ENCODE measurements at regions not wholly inside any gene's neighbourhood (a gene's known extent, or its start where the extent isn't known, plus 50 kb on each side); places are given as distances from the start of the nearest gene placed in this dataset.

- H3K4me3 ChIP-seq (ENCODE audit: control insufficient read depth, low read depth, low read length) = no peak overlapping the region
- TF ChIP-seq, protein P1, sequence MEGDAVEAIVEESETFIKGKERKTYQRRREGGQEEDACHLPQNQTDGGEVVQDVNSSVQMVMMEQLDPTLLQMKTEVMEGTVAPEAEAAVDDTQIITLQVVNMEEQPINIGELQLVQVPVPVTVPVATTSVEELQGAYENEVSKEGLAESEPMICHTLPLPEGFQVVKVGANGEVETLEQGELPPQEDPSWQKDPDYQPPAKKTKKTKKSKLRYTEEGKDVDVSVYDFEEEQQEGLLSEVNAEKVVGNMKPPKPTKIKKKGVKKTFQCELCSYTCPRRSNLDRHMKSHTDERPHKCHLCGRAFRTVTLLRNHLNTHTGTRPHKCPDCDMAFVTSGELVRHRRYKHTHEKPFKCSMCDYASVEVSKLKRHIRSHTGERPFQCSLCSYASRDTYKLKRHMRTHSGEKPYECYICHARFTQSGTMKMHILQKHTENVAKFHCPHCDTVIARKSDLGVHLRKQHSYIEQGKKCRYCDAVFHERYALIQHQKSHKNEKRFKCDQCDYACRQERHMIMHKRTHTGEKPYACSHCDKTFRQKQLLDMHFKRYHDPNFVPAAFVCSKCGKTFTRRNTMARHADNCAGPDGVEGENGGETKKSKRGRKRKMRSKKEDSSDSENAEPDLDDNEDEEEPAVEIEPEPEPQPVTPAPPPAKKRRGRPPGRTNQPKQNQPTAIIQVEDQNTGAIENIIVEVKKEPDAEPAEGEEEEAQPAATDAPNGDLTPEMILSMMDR (IDR thresholded peaks at IDR 0.05; ENCODE audit: control insufficient read depth, insufficient read depth, low read depth, low read length, missing control alignments) = no peak
- DNase-seq (ENCODE audit: low read depth) = no peak
Measured at GRCh38 chr2:154914561-154914960, 216.1 kb downstream of the KCNJ3 start.

DNA sequence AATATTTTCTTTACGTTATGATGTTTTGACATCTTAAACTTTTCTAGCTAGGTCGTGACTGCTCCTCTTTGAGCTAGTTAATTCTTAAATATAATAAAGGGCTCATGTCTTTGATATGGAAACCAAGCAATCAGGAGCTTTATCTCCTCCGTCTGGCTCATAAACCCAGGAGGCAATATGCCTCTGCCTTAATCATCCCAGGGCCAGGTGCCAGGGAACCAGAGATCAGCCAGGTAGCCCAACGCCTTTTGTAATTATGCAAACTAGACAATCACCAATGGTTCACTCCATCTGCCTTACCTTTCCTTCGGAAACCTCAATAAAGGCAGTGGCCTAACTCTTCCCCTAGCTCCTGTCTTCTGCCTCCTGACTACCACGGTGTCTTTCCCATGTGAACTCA, 213.7 kb downstream of the KCNJ3 start:
- H3K4me3 ChIP-seq (ENCODE audit: control insufficient read depth, low read depth, low read length) = no peak overlapping the region
- DNase-seq (ENCODE audit: low read depth) = no peak
- TF ChIP-seq, protein P1 (IDR thresholded peaks at IDR 0.05; ENCODE audit: control insufficient read depth, insufficient read depth, low read depth, low read length, missing control alignments) = no peak

DNA sequence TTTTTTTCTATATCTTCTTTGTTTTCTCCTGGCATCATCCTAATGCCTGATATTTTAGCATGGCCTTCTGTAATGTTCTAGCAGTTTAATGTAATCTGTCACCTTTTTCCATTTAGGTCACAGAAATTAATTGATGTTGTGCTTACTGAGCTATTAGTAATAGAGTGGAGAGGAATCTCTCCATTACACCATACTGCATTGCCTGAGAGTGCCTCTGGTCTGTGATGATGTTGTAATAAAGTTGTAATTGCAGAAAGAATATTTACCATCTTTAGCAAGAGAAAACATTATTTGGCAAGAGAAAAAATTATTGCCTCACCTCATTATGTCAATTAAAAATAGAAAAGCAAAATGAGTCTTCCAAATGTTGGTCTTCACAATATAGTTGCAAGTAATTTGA, 213.2 kb downstream of the KCNJ3 start:
- TF ChIP-seq, protein P1 (IDR thresholded peaks at IDR 0.05; ENCODE audit: control insufficient read depth, insufficient read depth, low read depth, low read length, missing control alignments) = no peak
- no peak for DNase-seq (ENCODE audit: low read depth)
- H3K4me3 ChIP-seq (ENCODE audit: control insufficient read depth, low read depth, low read length) = no peak overlapping the region

DNA sequence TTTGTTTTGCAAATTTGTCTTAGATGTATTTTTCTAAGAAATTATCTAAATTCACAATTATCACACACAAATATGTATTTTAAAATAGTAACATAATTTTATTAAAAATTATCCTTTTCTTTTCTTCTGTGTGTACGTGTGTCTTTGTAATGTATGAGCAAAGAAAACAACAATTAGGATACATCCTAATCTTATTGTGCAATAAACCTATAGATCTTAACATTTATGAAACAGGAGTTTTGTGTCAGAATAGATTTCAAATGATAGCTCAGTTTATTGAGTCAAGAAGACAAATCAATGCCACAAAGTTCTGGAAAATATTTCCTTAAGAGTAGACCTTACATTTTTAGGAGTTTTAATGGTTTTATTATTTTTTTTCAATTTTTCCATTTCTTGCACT, 212.2 kb downstream of the KCNJ3 start:
- no peak overlapping the region for H3K4me3 ChIP-seq (ENCODE audit: control insufficient read depth, low read depth, low read length)
- no peak for DNase-seq (ENCODE audit: low read depth)
- TF ChIP-seq, protein P1 (IDR thresholded peaks at IDR 0.05; ENCODE audit: control insufficient read depth, insufficient read depth, low read depth, low read length, missing control alignments) = no peak

GRCh38 chr2:154908327-154908726, 209.8 kb downstream of the KCNJ3 start:
- TF ChIP-seq, protein P1 (IDR thresholded peaks at IDR 0.05; ENCODE audit: control insufficient read depth, insufficient read depth, low read depth, low read length, missing control alignments) = no peak
- no peak overlapping the region for H3K4me3 ChIP-seq (ENCODE audit: control insufficient read depth, low read depth, low read length)
- no peak for DNase-seq (ENCODE audit: low read depth)

Data from AG09309 (cell line).